Stimulated activated naive CD8-positive, alpha-beta T cell treated with anti-CD3 and anti-CD28 coated beads, Interleukin-15, Interleukin-2, amounts not matched to agents 100 ng/mL and 50 ng/mL, for 24 hours (primary cell): ENCODE measurements at regions not wholly inside any gene's neighbourhood (a gene's known extent, or its start where the extent isn't known, plus 50 kb on each side); places are given as distances from the start of the nearest gene placed in this dataset.

Source experiments
- H3K27ac Mint-ChIP-seq: one replicate; pipeline ENCODE4 v1.8.0; 2021; ENCODE audit warnings: mild to moderate bottlenecking, mixed read lengths
- H3K27me3 Mint-ChIP-seq: one replicate; pipeline ENCODE4 v1.8.0; 2021; ENCODE audit warnings: mixed read lengths
- H3K36me3 Mint-ChIP-seq: one replicate; pipeline ENCODE4 v1.8.0; 2021; ENCODE audit warnings: low read depth, mixed read lengths
- H3K4me1 Mint-ChIP-seq: one replicate; pipeline ENCODE4 v1.8.0; 2021; ENCODE audit warnings: low read depth, mixed read lengths
- H3K4me3 Mint-ChIP-seq: one replicate; pipeline ENCODE4 v1.8.0; 2021; ENCODE audit warnings: mild to moderate bottlenecking, mixed read lengths
- H3K9me3 Mint-ChIP-seq: one replicate; pipeline ENCODE4 v1.8.0; 2021; ENCODE audit warnings: mixed read lengths

DNA sequence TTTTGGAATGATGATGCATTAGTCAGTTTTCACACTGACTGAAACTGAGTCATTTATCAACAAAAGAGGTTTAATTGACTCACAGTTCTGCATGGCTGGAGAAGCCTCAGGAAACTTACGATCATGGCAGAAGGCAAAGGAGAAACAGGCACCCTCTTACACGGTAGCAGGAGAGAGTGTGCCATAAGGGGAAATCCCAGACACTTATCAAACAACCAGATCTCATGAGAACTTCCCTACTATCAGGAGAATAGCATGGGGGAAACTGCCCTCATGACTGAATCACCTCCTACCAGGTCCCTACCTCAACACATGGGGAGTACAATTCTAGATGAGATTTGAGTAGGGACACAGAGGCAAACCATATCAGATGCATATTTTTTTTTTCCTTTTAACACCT, 504.5 kb upstream of the VRK2 start:
- Mint-ChIP-seq H3K9me3 (peaks cover 10% of the 10 kb centered on the region), H3K36me3 (no peaks in the 10 kb centered on the region), H3K4me3 (no peak overlapping the region), H3K27ac (no peak overlapping the region), H3K27me3 (peaks cover 7% of the 10 kb centered on the region), H3K4me1 (no peaks in the 10 kb centered on the region)

DNA sequence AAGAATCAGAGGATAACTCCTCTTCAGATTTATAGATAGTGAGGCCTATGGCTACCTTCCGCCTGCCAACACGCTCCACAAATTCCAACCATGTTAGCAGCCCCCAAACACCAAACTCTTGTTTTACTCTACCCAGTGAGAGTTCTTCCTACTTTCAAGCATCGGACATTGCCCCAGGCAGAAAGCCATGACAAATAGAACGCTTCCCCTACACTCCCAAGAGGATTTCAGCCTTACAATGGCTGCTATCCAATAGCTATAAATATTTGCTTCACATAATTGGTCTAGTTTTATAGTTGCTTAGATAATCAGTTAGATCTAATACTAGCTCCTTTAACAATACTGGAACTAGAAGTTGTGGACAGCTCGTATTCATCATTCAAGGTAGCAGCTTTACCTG, 503.4 kb upstream of the VRK2 start:
- no peaks in the 10 kb centered on the region for H3K4me1 Mint-ChIP-seq
- no peak overlapping the region for H3K4me3 Mint-ChIP-seq
- peaks cover 10% of the 10 kb centered on the region for H3K9me3 Mint-ChIP-seq

DNA sequence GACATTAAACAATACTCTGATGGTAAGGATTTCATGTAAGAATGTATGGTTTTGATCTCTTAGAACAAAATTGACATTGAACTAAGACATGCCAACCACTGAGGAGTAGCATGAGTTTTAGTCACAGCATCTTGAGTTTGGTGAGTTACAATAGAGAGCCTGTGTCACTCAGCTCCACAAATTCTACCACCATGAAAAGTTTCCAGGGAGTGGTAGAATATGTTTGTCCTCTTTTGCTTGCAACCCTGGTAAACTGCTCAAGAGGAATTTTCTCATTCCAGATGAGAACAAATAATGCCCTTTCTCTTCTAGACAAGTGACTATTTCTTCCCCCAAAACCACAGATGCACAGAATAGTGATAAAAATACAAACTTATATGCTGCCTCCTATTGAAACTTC, 502.0 kb upstream of the VRK2 start:
- H3K36me3 Mint-ChIP-seq, result no peaks in the 10 kb centered on the region
- no peak overlapping the region for H3K4me3 Mint-ChIP-seq
- H3K9me3 Mint-ChIP-seq, result peaks cover 10% of the 10 kb centered on the region
- H3K27me3 Mint-ChIP-seq, result peaks cover 7% of the 10 kb centered on the region
- no peak overlapping the region for H3K27ac Mint-ChIP-seq
- H3K4me1 Mint-ChIP-seq, result no peaks in the 10 kb centered on the region

More for the DNA sequence above, 503.4 kb upstream of the VRK2 start:
- Mint-ChIP-seq H3K36me3 (no peaks in the 10 kb centered on the region), H3K27me3 (peaks cover 7% of the 10 kb centered on the region), H3K27ac (no peak overlapping the region)

DNA sequence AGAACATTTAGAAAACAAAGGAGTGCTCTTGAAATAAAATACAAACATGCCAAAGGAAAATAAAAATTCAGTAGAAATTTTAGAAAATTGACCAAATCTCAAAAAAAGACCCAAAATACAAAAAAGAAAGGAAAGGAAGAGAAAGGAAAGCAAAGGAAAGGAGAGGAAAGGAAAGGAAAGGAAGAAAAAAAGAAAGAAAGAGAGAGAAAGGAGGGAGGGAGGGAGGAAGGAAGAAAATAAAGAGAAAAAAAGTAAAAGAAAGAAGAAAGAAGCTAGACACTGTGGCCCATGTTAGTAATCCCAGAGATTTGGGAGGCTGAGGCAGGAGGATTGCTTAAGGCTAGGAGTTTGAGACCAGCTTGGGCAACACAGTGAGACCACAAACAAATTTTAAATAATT, 500.1 kb upstream of the VRK2 start:
- Mint-ChIP-seq H3K27me3 (peaks cover 7% of the 10 kb centered on the region), H3K9me3 (peaks cover 14% of the 10 kb centered on the region), H3K36me3 (no peaks in the 10 kb centered on the region), H3K27ac (no peak overlapping the region), H3K4me3 (no peak overlapping the region), H3K4me1 (no peaks in the 10 kb centered on the region)

DNA sequence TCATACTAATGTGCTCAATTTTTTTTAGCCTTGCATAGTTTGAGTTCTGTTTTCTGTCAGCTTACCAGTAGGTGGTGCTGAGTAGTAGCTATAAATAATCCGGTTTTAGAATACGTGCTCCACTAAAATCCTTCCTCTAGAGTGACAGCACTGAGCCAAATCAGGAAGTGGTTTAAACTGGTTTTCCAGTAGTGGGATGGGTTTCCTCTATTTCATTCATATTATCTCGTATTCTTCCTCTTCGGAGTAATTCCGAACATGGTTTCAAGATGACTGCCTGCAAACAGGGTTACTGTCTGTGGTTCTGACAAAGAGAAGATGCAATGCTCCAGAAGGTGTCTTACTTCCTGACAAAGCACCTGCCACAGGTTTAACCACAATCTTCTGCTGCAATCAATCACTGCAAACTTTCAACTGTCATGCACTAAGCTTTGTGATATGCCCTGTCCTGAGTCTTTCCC, 496.9 kb upstream of the VRK2 start:
- Mint-ChIP-seq H3K4me3 (no peak overlapping the region), H3K4me1 (no peaks in the 10 kb centered on the region), H3K36me3 (no peaks in the 10 kb centered on the region), H3K9me3 (peaks cover 9% of the 10 kb centered on the region), H3K27me3 (peaks cover 7% of the 10 kb centered on the region), H3K27ac (no peak overlapping the region)

DNA sequence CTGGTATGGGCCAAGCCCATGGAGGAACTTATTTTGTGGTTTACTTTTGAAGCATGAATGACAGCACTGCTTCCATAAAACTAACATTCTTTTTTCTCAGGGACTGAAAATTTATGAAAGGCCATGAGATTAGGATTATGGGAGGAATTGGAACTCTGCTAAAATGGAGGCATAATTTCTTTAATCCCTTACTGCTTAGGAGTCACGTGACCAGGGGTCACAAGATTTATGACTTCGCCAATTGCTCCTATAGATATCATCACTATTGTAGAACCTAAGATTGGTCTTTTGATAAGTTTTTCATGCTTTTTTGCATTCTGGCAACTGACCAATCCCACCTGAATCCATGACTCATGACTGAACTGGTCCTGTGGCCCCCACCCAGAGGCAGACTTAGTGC, 495.7 kb upstream of the VRK2 start:
- no peaks in the 10 kb centered on the region for H3K27me3 Mint-ChIP-seq
- peaks cover 14% of the 10 kb centered on the region for H3K9me3 Mint-ChIP-seq
- H3K27ac Mint-ChIP-seq, result no peak overlapping the region
- no peaks in the 10 kb centered on the region for H3K4me1 Mint-ChIP-seq
- H3K4me3 Mint-ChIP-seq, result no peak overlapping the region
- H3K36me3 Mint-ChIP-seq, result no peaks in the 10 kb centered on the region

DNA sequence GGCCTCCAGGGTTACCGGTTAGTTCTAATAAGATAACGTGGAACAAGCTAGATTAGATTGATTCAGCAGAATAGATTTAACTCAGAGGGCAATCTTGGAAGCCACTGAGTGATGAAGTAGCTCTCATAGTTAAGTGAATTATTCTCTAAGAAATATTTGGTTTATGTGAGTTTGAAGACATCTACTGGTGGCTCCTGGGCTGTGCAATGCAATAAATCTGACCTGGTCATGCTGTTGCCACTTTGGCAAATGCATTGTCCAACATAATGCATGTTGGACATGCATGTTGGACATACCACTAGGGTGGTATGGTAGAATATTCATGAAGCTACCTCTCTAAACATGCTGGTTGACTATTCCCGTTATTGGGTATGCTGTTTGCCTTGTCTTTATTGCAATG, 493.7 kb upstream of the VRK2 start:
- Mint-ChIP-seq H3K36me3 (no peaks in the 10 kb centered on the region), H3K27ac (no peak overlapping the region), H3K9me3 (peaks cover 14% of the 10 kb centered on the region), H3K27me3 (no peaks in the 10 kb centered on the region), H3K4me3 (no peak overlapping the region), H3K4me1 (no peaks in the 10 kb centered on the region)

DNA sequence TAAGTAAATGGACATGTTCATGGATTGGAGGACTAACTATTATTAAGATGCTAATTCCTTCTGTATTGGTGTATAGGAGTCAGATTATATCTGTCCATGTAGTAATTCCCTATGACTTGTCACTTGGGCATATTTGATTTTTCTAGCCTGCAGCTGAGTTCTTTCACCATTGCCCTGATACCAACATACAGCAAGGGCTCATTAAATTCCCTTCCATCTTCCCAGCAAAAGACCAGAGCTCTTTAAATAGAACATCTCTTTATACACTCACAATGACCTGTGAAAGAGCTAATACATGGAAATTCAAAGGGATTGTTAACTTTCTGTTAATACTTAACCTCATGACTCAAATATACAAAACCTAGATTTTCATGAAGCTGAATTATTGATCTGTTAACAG, 492.3 kb upstream of the VRK2 start:
- H3K9me3 Mint-ChIP-seq, result peaks cover 14% of the 10 kb centered on the region
- H3K27me3 Mint-ChIP-seq, result no peaks in the 10 kb centered on the region
- H3K4me3 Mint-ChIP-seq, result no peak overlapping the region

DNA sequence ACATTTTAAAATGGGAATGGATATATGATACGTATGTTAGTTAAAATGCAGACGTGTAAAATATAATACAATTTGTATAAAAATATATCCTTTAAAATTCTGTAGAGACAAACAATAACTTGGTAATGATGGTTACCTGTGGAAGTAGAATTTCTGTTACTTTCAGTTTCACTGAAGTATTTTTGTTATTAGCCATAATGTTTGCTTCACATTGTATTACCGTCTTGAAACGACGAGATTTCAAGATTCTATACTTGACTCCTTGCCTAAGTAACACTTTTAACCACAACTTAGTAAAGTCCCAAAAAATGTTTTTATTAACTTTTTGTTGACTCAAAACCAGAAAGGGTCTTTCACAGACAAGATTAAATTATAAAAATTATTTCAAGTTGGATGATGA, 488.3 kb upstream of the VRK2 start:
- Mint-ChIP-seq H3K4me3 (no peak overlapping the region), H3K9me3 (peaks cover 8% of the 10 kb centered on the region), H3K36me3 (no peaks in the 10 kb centered on the region), H3K27ac (no peak overlapping the region), H3K27me3 (no peaks in the 10 kb centered on the region), H3K4me1 (no peaks in the 10 kb centered on the region)

More for the DNA sequence above, 492.3 kb upstream of the VRK2 start:
- Mint-ChIP-seq H3K36me3 (no peaks in the 10 kb centered on the region), H3K27ac (no peak overlapping the region), H3K4me1 (no peaks in the 10 kb centered on the region)

DNA sequence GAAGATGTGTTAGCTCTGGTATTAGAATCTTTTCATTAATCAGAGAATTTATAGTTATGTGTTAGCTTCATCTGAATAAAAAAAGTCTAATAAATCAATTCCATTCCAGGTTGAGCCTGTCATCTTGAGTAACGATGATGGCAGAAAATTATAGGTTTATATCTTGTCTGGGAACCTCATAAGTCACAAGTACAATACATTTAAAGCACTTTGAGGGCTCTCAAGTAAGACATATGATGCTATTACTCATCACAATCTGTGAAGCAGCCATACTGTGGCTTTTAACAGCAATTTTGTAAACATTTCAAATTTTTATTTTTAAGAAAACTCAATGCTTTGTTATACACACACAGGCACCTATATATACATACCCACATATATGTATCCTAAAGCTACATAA, 484.1 kb upstream of the VRK2 start:
- Mint-ChIP-seq H3K36me3 (no peaks in the 10 kb centered on the region), H3K27me3 (no peaks in the 10 kb centered on the region)

DNA sequence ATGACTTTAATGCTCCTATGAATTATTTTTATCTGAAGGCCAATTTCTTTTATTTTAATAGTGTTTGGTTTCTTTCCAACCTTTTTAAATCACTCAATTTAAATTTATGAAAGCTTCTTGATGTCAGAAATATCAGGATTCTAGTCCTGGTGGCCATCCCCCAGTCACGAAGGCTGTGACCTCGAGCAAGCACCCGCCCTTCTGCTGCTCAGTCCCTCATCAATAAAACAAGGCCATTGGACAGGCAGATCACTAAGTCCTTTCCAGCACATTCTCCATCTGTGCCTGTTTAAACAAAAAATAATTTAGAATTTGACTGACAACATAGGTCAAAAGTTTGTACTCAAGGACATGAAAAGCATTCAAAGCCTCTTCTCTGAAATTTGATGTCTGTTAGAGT, 483.6 kb upstream of the VRK2 start:
- Mint-ChIP-seq H3K27ac (no peak overlapping the region), H3K9me3 (peaks cover 3% of the 10 kb centered on the region)

More for the DNA sequence above, 484.1 kb upstream of the VRK2 start:
- Mint-ChIP-seq H3K4me1 (no peaks in the 10 kb centered on the region), H3K27ac (no peak overlapping the region), H3K9me3 (peaks cover 3% of the 10 kb centered on the region), H3K4me3 (no peak overlapping the region)

DNA sequence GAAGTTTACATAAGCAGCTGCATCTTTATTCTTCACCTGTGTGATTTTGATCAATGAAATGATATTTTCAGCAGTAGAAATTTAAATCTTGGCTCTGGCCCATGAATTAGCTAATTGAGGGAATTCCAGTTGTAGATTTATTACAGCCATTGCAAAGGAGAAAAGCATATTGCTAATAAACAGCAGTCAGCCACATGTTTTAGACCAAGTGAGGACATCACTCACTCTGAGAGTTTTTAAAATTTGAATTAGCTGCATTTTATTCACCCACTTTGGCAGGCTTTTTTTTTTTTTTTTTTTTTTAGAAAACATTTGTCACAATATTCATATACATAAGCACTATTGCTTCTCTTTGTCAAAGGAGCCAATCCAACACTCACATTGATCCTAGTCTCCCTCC, 479.4 kb upstream of the VRK2 start:
- H3K4me3 Mint-ChIP-seq, result no peak overlapping the region

More for the DNA sequence above, 483.6 kb upstream of the VRK2 start:
- Mint-ChIP-seq H3K36me3 (no peaks in the 10 kb centered on the region), H3K4me1 (no peaks in the 10 kb centered on the region), H3K27me3 (no peaks in the 10 kb centered on the region), H3K4me3 (no peak overlapping the region)

DNA sequence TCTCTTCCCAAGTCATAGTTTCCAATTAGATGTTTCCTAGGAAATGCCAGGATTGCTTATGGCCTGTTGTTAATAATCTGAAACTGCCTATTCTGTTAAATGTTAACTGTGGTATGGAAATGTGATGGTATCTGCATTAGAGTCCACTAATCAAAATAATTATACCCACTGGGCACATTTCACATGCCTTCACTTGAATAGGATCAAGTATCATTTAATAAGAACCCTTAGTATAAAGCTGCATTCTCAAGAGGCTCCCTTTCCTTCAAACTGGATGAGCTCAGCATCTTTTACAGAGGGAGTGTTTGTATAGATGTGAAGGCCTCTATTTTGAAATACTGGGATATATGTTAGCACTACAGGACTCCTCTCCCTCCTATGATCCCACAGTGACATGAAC, 477.2 kb upstream of the VRK2 start:
- Mint-ChIP-seq H3K27me3 (no peaks in the 10 kb centered on the region), H3K4me1 (no peaks in the 10 kb centered on the region), H3K4me3 (no peak overlapping the region), H3K9me3 (peaks cover 3% of the 10 kb centered on the region), H3K27ac (no peak overlapping the region), H3K36me3 (no peaks in the 10 kb centered on the region)

More for the DNA sequence above, 479.4 kb upstream of the VRK2 start:
- no peaks in the 10 kb centered on the region for H3K27me3 Mint-ChIP-seq
- no peaks in the 10 kb centered on the region for H3K4me1 Mint-ChIP-seq
- no peaks in the 10 kb centered on the region for H3K36me3 Mint-ChIP-seq
- H3K9me3 Mint-ChIP-seq, result peaks cover 3% of the 10 kb centered on the region
- H3K27ac Mint-ChIP-seq, result no peak overlapping the region

DNA sequence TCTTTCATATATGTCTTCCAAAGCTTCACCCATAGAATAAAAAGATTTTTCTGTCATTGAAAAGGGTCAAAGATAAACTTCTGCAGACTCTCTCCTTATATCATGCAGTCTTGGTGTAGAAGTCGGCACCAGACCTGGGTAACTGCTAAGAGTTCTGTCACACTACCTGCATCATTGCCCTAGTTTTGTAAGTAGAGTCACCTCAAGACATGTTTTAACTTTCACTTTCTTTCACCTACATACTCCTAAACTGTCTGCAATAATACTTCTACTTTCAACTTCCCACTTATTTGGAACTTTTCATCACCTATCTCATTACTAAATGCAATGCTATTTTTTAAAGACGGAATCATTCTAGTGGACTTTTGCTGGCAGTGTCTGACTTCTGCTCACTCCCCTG, 475.6 kb upstream of the VRK2 start:
- H3K4me1 Mint-ChIP-seq, result no peaks in the 10 kb centered on the region
- H3K27me3 Mint-ChIP-seq, result no peaks in the 10 kb centered on the region
- no peak overlapping the region for H3K27ac Mint-ChIP-seq
- H3K9me3 Mint-ChIP-seq, result no peaks in the 10 kb centered on the region
- no peak overlapping the region for H3K4me3 Mint-ChIP-seq
- no peaks in the 10 kb centered on the region for H3K36me3 Mint-ChIP-seq

DNA sequence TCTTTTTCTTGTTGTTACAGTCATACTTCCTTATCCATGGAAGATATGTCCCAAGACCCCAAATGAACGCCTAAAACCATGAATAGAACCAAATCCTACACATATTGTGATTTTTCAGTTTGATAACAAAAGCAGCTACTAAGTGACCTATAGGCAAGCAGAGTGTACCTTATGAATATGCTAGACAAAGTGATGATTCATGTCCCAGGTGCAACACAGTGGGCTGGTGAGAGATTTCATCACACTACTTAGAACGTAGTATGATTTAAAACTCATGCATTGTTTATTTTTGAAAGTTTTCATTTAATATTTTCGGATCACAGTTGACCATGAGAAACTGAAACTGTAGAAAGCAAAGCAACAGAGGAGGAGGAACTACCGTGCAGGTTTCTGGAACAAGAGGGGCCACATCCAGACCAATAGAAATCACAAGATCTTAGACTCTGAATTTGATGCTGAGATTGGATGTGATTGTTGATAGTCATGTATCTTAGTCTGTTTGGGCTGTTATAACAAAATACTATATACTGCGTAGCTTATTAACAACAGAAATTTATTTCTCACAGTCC, 470.8 kb upstream of the VRK2 start:
- H3K27me3 Mint-ChIP-seq, result no peaks in the 10 kb centered on the region
- H3K4me1 Mint-ChIP-seq, result no peaks in the 10 kb centered on the region
- no peak overlapping the region for H3K4me3 Mint-ChIP-seq
- H3K36me3 Mint-ChIP-seq, result no peaks in the 10 kb centered on the region
- peaks cover 3% of the 10 kb centered on the region for H3K9me3 Mint-ChIP-seq
- no peak overlapping the region for H3K27ac Mint-ChIP-seq

DNA sequence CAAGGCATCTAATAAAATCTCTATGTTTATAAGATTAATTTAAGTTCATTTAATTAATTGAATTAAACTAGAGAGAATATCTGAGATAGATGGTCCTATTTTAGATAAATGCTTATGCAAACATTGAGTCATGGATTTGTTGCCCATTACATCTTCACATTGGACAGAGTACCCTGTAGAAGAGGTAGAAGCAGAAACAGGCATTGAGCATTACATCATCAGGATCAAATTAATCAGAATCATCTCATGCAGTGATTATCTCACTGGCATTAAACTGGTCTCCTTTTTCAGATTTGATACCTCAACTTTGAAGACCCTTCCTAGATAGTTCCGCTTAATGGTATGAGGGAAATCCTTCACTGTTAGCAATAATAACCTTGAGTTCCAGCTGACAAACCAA, 469.6 kb upstream of the VRK2 start:
- peaks cover 3% of the 10 kb centered on the region for H3K9me3 Mint-ChIP-seq
- no peaks in the 10 kb centered on the region for H3K36me3 Mint-ChIP-seq
- no peaks in the 10 kb centered on the region for H3K27me3 Mint-ChIP-seq
- H3K4me1 Mint-ChIP-seq, result no peaks in the 10 kb centered on the region
- no peak overlapping the region for H3K4me3 Mint-ChIP-seq
- no peak overlapping the region for H3K27ac Mint-ChIP-seq
